HepG2 (cell line): ENCODE measurements at regions not wholly inside any gene's neighbourhood (a gene's known extent, or its start where the extent isn't known, plus 50 kb on each side); places are given as distances from the start of the nearest gene placed in this dataset.

ENCODE experiments used
- ATAC-seq: fragments of 200-7000 bp; cut with Tn5 transposase; 3 replicates; pipeline ENCODE4 v1.9.1; 2020; ENCODE audit warnings: mild to moderate bottlenecking, moderate library complexity
- BruUV-seq: library from RNA; stranded (reverse); fragments of 400-500 nt; replicated peaks from 2 replicates; lab custom pipeline; 2021; lab: Mats Ljungman, UMichigan
- CTCF ChIA-PET: fragments of 300-600 bp; formaldehyde crosslinking; extraction: SDS; loops from one replicate; lab custom pipeline; 2021; ENCODE audit warnings: low total read pairs, inconsistent platforms, low intra/inter-chr PET ratio; lab: Yijun Ruan, JAX
- POLR2A ChIA-PET: fragments of 350-600 bp; sonication (Branson Sonifier 250); formaldehyde crosslinking; loops from one replicate; lab custom pipeline; 2020; ENCODE audit warnings: antibody characterized with exemption, inconsistent platforms; lab: Yijun Ruan, JAX
- DNase-seq: peaks from one replicate; pipeline ENCODE4 v3.0.0-alpha.2; 2015; ENCODE audit warnings: low spot score
- FAIRE-seq: peaks from 3 replicates; lab custom pipeline; 2011; peaks lifted over from hg19 to GRCh38; lab: Jason Lieb, UNC
- H2AFZ ChIP-seq: one replicate; pipeline ENCODE4 v1.6.1; 2011; ENCODE audit warnings: low read length, inconsistent platforms
- H3K27ac ChIP-seq: fragments of 300-600 bp; 3 replicates; pipeline ENCODE4 v1.8.0; 2011; ENCODE audit warnings: mixed run types, mild to moderate bottlenecking, mixed read lengths, low read length, inconsistent platforms; ENCODE audit not compliant: insufficient read depth; ENCODE audit errors: extremely low read length
- H3K27me3 ChIP-seq, 2 experiments: fragments of 200-600 bp in 1 of 2; 2 replicates in 1 of 2; 3 replicates in 1 of 2; pipeline versions ENCODE4 v1.6.0 to v1.8.0; 2011; ENCODE audit warnings: low read length in 2 of 2, mild to moderate bottlenecking in 2 of 2, moderate library complexity in 2 of 2, inconsistent platforms in 1 of 2; ENCODE audit not compliant: insufficient read depth in 2 of 2, control insufficient read depth in 1 of 2
- H3K36me3 ChIP-seq, 2 experiments: fragments of 200-600 bp in 1 of 2; replicated peaks in 1 of 2; 2 replicates in 1 of 2; 3 replicates in 1 of 2; pipeline versions ENCODE4 v1.5.1 to v1.8.0; 2011; ENCODE audit warnings: low read length in 2 of 2, inconsistent platforms in 1 of 2; ENCODE audit not compliant: insufficient read depth in 2 of 2, control insufficient read depth in 1 of 2
- H3K4me1 ChIP-seq: 2 replicates; pipeline ENCODE4 v1.5.1; 2012; ENCODE audit warnings: low read length, inconsistent platforms; ENCODE audit not compliant: insufficient read depth
- H3K4me2 ChIP-seq: 2 replicates; pipeline ENCODE4 v1.6.0; 2011; ENCODE audit warnings: low read depth, low read length, inconsistent platforms
- H3K4me3 ChIP-seq, 3 experiments: fragments of 200-600 bp in 1 of 3; sonication (generic), shearing (Covaris generic) in 1 of 3; replicated peaks in 1 of 3; 2 replicates each; pipeline ENCODE4 v1.5.1; 2011 to 2016; ENCODE audit warnings: low read length in 3 of 3, inconsistent platforms in 2 of 3, low read depth in 2 of 3, mild to moderate bottlenecking in 2 of 3, control low read depth in 1 of 3, mixed read lengths in 1 of 3; ENCODE audit not compliant: insufficient read depth in 1 of 3
- H3K79me2 ChIP-seq: one replicate; pipeline ENCODE4 v1.6.1; 2011; ENCODE audit warnings: low read length, inconsistent platforms; ENCODE audit not compliant: insufficient read depth
- H3K9ac ChIP-seq: 2 replicates; pipeline ENCODE4 v1.6.0; 2011; ENCODE audit warnings: mild to moderate bottlenecking, low read depth, low read length, inconsistent platforms; ENCODE audit not compliant: insufficient read depth
- H3K9me3 ChIP-seq: 2 replicates; pipeline ENCODE4 v1.5.1; 2012; ENCODE audit warnings: mild to moderate bottlenecking, low read length
- H4K20me1 ChIP-seq: 2 replicates; pipeline ENCODE4 v1.6.0; 2011; ENCODE audit warnings: inconsistent platforms, mild to moderate bottlenecking, low read length, moderate library complexity; ENCODE audit not compliant: insufficient read depth
- ADNP ChIP-seq: sonication (generic); formaldehyde crosslinking; IDR thresholded peaks from 2 replicates; pipeline ENCODE4 v1.4.0; 2020; ENCODE audit warnings: missing genetic modification reagents
- FOSL2 ChIP-seq: sonication (generic); formaldehyde crosslinking; IDR thresholded peaks from 2 replicates; pipeline ENCODE4 v1.4.0; 2020; ENCODE audit warnings: missing genetic modification reagents
- GPN1 ChIP-seq: sonication (generic); formaldehyde crosslinking; IDR thresholded peaks from 2 replicates; pipeline ENCODE4 v1.5.1; 2020; ENCODE audit warnings: missing genetic modification reagents, borderline replicate concordance
- JUND ChIP-seq: sonication (generic); formaldehyde crosslinking; IDR thresholded peaks from 2 replicates; pipeline ENCODE4 v1.8.0; 2022; ENCODE audit warnings: mild to moderate bottlenecking, missing genetic modification reagents
- KAT8 ChIP-seq: IDR thresholded peaks from 2 replicates; pipeline ENCODE4 v1.6.1; 2016; ENCODE audit warnings: missing genetic modification reagents, missing compliant biosample characterization
- MEIS1 ChIP-seq: sonication (generic); formaldehyde crosslinking; IDR thresholded peaks from 2 replicates; pipeline ENCODE4 v1.9.0; 2021; ENCODE audit warnings: mild to moderate bottlenecking, missing genetic modification reagents, moderate library complexity, borderline replicate concordance
- SIX1 ChIP-seq: sonication (generic); formaldehyde crosslinking; IDR thresholded peaks from 2 replicates; pipeline ENCODE4 v1.4.0; 2020; ENCODE audit warnings: missing genetic modification reagents, borderline replicate concordance
- TMF1 ChIP-seq: sonication (generic); formaldehyde crosslinking; IDR thresholded peaks from 2 replicates; pipeline ENCODE4 v1.8.1; 2022; ENCODE audit warnings: low read depth, missing genetic modification reagents
- ZNF263 ChIP-seq: sonication (generic); formaldehyde crosslinking; IDR thresholded peaks from 2 replicates; pipeline ENCODE4 v1.4.0; 2020; ENCODE audit warnings: missing genetic modification reagents
- ZNF672 ChIP-seq: sonication (generic); formaldehyde crosslinking; IDR thresholded peaks from 2 replicates; pipeline ENCODE4 v1.8.1; 2022; ENCODE audit warnings: missing genetic modification reagents
- ZNF737 ChIP-seq: sonication (generic); formaldehyde crosslinking; IDR thresholded peaks from 2 replicates; pipeline ENCODE4 v1.5.0; 2020; ENCODE audit warnings: missing genetic modification reagents, mild to moderate bottlenecking, borderline replicate concordance
- ZSCAN30 ChIP-seq: sonication (generic); formaldehyde crosslinking; IDR thresholded peaks from 2 replicates; pipeline ENCODE4 v1.5.0; 2020; ENCODE audit warnings: mild to moderate bottlenecking, missing genetic modification reagents
- WGBS: methylation state at CpG from one replicate; pipeline ENCODE4 v1.1.6; 2017; ENCODE audit warnings: low lambda C conversion rate; 5-methylcytosine and 5-hydroxymethylcytosine counted together
- in situ Hi-C: cut with HindIII; loops from 2 replicates; pipeline ENCODE4 v1.10.0; 2017; ENCODE audit warnings: low pct_unique_long_range_greater_than_20kb; ENCODE audit not compliant: extremely low pct_ligation_motif_present
- intact Hi-C: fragments of 100-400 bp; cut with micrococcal nuclease; formaldehyde crosslinking; loops from one replicate; pipeline ENCODE4 v1.10.0; 2022; ENCODE audit not compliant: unreplicated experiment
- TF ChIP-seq, protein P1 (sequence below): sonication (generic); formaldehyde crosslinking; IDR thresholded peaks from 2 replicates; pipeline ENCODE4 v1.5.0; 2020; ENCODE audit warnings: missing genetic modification reagents, mild to moderate bottlenecking, borderline replicate concordance
- TF ChIP-seq, protein P2 (sequence below): sonication (generic); formaldehyde crosslinking; IDR thresholded peaks from 2 replicates; pipeline ENCODE4 v1.9.0; 2022; ENCODE audit warnings: low read depth, missing genetic modification reagents
- TF ChIP-seq, protein P3 (sequence below): sonication (generic); formaldehyde crosslinking; IDR thresholded peaks from 2 replicates; pipeline ENCODE4 v1.5.0; 2020; ENCODE audit warnings: mild to moderate bottlenecking, missing genetic modification reagents, borderline replicate concordance
- TF ChIP-seq, protein P4 (sequence below): sonication (generic); formaldehyde crosslinking; IDR thresholded peaks from 2 replicates; pipeline ENCODE4 v1.5.0; 2020; ENCODE audit warnings: mild to moderate bottlenecking, missing genetic modification reagents

DNA sequence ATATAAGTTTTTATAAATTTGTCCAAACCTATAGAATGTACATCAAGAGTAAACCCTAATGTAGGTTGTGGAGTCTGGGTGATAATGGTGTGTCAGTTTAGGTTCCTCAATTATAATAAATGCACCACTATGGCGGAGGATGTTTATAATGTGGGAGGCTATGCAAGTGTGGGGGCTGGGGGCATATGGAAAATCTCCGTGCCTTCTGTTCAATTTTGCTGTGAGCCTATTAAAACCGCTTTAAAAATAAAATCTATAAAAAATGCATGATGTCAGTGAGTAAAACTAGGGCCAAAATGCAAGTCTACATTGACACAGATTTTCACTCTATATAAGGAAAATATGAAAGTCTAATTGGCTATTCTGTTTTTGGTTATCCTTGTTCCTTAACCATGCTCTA is 774.9 kb upstream of the ALCAM start:
- H4K20me1 ChIP-seq = no peaks in the 10 kb centered on the region; the same call in 1 of the 2 replicates
- H3K79me2 ChIP-seq = no peaks in the 10 kb centered on the region
- no peak for FAIRE-seq
- no peaks in the 10 kb centered on the region for H3K36me3 ChIP-seq
- 56% methylated on average over 3 of the region's 3 CpGs for WGBS
- no peak overlapping the region for H2AFZ ChIP-seq
- no peak overlapping the region for H3K9ac ChIP-seq
- CTCF ChIA-PET = no interaction called here
- H3K9me3 ChIP-seq = no peaks in the 10 kb centered on the region
- H3K27ac ChIP-seq = no peak overlapping the region
- BruUV-seq = no TSS peak
- POLR2A ChIA-PET = no interaction called here
- intact Hi-C loops = no loop called here
- ATAC-seq = no peak
- H3K4me3 ChIP-seq = no peak overlapping the region
- no peak overlapping the region for H3K4me2 ChIP-seq
- TF ChIP-seq ZNF672 (CRISPR knock-in tag) (no peak), ADNP (CRISPR knock-in tag) (no peak), FOSL2 (CRISPR knock-in tag) (no peak), TMF1 (CRISPR knock-in tag) (no peak), KAT8 (CRISPR knock-in tag) (no peak), JUND (CRISPR knock-in tag) (no peak), GPN1 (CRISPR knock-in tag) (no peak), SIX1 (no peak), ZNF263 (no peak), ZSCAN30 (CRISPR knock-in tag) (no peak), MEIS1 (CRISPR knock-in tag) (no peak), ZNF737 (CRISPR knock-in tag) (no peak)
- TF ChIP-seq, protein P1, sequence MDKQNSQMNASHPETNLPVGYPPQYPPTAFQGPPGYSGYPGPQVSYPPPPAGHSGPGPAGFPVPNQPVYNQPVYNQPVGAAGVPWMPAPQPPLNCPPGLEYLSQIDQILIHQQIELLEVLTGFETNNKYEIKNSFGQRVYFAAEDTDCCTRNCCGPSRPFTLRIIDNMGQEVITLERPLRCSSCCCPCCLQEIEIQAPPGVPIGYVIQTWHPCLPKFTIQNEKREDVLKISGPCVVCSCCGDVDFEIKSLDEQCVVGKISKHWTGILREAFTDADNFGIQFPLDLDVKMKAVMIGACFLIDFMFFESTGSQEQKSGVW (CRISPR knock-in tag) = no peak
- TF ChIP-seq, protein P2, sequence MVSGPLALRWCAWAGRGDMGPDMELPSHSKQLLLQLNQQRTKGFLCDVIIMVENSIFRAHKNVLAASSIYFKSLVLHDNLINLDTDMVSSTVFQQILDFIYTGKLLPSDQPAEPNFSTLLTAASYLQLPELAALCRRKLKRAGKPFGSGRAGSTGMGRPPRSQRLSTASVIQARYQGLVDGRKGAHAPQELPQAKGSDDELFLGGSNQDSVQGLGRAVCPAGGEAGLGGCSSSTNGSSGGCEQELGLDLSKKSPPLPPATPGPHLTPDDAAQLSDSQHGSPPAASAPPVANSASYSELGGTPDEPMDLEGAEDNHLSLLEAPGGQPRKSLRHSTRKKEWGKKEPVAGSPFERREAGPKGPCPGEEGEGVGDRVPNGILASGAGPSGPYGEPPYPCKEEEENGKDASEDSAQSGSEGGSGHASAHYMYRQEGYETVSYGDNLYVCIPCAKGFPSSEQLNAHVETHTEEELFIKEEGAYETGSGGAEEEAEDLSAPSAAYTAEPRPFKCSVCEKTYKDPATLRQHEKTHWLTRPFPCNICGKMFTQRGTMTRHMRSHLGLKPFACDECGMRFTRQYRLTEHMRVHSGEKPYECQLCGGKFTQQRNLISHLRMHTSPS = no peak
- TF ChIP-seq, protein P3, sequence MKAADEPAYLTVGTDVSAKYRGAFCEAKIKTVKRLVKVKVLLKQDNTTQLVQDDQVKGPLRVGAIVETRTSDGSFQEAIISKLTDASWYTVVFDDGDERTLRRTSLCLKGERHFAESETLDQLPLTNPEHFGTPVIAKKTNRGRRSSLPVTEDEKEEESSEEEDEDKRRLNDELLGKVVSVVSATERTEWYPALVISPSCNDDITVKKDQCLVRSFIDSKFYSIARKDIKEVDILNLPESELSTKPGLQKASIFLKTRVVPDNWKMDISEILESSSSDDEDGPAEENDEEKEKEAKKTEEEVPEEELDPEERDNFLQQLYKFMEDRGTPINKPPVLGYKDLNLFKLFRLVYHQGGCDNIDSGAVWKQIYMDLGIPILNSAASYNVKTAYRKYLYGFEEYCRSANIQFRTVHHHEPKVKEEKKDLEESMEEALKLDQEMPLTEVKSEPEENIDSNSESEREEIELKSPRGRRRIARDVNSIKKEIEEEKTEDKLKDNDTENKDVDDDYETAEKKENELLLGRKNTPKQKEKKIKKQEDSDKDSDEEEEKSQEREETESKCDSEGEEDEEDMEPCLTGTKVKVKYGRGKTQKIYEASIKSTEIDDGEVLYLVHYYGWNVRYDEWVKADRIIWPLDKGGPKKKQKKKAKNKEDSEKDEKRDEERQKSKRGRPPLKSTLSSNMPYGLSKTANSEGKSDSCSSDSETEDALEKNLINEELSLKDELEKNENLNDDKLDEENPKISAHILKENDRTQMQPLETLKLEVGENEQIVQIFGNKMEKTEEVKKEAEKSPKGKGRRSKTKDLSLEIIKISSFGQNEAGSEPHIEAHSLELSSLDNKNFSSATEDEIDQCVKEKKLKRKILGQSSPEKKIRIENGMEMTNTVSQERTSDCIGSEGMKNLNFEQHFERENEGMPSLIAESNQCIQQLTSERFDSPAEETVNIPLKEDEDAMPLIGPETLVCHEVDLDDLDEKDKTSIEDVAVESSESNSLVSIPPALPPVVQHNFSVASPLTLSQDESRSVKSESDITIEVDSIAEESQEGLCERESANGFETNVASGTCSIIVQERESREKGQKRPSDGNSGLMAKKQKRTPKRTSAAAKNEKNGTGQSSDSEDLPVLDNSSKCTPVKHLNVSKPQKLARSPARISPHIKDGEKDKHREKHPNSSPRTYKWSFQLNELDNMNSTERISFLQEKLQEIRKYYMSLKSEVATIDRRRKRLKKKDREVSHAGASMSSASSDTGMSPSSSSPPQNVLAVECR (CRISPR knock-in tag) = no peak
- TF ChIP-seq, protein P4, sequence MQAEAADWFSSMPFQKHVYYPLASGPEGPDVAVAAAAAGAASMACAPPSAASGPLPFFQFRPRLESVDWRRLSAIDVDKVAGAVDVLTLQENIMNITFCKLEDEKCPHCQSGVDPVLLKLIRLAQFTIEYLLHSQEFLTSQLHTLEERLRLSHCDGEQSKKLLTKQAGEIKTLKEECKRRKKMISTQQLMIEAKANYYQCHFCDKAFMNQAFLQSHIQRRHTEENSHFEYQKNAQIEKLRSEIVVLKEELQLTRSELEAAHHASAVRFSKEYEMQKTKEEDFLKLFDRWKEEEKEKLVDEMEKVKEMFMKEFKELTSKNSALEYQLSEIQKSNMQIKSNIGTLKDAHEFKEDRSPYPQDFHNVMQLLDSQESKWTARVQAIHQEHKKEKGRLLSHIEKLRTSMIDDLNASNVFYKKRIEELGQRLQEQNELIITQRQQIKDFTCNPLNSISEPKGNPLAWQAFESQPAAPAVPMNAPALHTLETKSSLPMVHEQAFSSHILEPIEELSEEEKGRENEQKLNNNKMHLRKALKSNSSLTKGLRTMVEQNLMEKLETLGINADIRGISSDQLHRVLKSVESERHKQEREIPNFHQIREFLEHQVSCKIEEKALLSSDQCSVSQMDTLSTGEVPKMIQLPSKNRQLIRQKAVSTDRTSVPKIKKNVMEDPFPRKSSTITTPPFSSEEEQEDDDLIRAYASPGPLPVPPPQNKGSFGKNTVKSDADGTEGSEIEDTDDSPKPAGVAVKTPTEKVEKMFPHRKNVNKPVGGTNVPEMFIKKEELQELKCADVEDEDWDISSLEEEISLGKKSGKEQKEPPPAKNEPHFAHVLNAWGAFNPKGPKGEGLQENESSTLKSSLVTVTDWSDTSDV (CRISPR knock-in tag) = no peak
- TF ChIP-seq, all 625 proteins: peak for 0
- no peaks in the 10 kb centered on the region for H3K4me1 ChIP-seq
- DNase-seq = no peak
- in situ Hi-C loops = no loop called here
- no peaks in the 10 kb centered on the region for H3K27me3 ChIP-seq
